Neutrophil (primary cell): ENCODE measurements at regions not wholly inside any gene's neighbourhood (a gene's known extent, or its start where the extent isn't known, plus 50 kb on each side); places are given as distances from the start of the nearest gene placed in this dataset.

Source experiments
- H3K27ac ChIP-seq: fragments of 200-600 bp; sonication (generic); 2 replicates; pipeline ENCODE4 v1.5.1; 2016; ENCODE audit warnings: mild to moderate bottlenecking, moderate library complexity
- H3K27me3 ChIP-seq: fragments of 200-600 bp; sonication (generic); 2 replicates; pipeline ENCODE4 v1.6.0; 2016; ENCODE audit warnings: mild to moderate bottlenecking
- H3K36me3 ChIP-seq: fragments of 200-600 bp; sonication (generic); 2 replicates; pipeline ENCODE4 v1.5.1; 2017
- H3K4me1 ChIP-seq, 2 experiments: fragments of 200-600 bp in 1 of 2; sonication (generic) in 1 of 2; 1 replicate in 1 of 2; 2 replicates in 1 of 2; pipeline versions ENCODE4 v1.5.1 to v1.6.1; 2013 to 2016; ENCODE audit warnings: low read depth in 1 of 2, low read length in 1 of 2, mild to moderate bottlenecking in 1 of 2, moderate library complexity in 1 of 2; ENCODE audit not compliant: control insufficient read depth in 1 of 2, insufficient read depth in 1 of 2
- H3K4me3 ChIP-seq, 2 experiments: fragments of 200-600 bp in 1 of 2; sonication (generic) in 1 of 2; 1 replicate in 1 of 2; 2 replicates in 1 of 2; pipeline ENCODE4 v1.5.1; 2013 to 2016; ENCODE audit warnings: low read depth in 1 of 2, low read length in 1 of 2, mild to moderate bottlenecking in 1 of 2, moderate library complexity in 1 of 2
- H3K9me3 ChIP-seq: fragments of 200-600 bp; sonication (generic); 2 replicates; pipeline ENCODE4 v1.5.1; 2016
- TF ChIP-seq, protein P1 (sequence below): fragments of 200-600 bp; sonication (generic); IDR thresholded peaks from 2 replicates; pipeline ENCODE4 v1.5.1; 2016; ENCODE audit warnings: antibody characterized with exemption

DNA sequence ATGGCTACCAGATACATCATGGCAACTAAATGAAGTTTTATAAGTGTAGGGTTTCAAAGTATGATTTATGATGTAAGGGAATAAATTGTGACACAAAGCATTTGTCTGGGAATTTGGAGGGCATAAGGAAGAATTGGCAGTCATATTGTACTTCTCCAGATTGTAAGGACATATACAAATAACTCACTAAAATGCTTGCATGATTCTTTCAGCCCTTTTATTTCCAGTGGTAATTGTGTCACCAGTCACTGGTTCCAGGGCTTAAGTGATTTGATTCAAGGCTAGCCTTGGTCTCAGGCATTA is 299.4 kb upstream of the ANO5 start:
- H3K27me3 ChIP-seq, result no peaks in the 10 kb centered on the region
- TF ChIP-seq, protein P1, sequence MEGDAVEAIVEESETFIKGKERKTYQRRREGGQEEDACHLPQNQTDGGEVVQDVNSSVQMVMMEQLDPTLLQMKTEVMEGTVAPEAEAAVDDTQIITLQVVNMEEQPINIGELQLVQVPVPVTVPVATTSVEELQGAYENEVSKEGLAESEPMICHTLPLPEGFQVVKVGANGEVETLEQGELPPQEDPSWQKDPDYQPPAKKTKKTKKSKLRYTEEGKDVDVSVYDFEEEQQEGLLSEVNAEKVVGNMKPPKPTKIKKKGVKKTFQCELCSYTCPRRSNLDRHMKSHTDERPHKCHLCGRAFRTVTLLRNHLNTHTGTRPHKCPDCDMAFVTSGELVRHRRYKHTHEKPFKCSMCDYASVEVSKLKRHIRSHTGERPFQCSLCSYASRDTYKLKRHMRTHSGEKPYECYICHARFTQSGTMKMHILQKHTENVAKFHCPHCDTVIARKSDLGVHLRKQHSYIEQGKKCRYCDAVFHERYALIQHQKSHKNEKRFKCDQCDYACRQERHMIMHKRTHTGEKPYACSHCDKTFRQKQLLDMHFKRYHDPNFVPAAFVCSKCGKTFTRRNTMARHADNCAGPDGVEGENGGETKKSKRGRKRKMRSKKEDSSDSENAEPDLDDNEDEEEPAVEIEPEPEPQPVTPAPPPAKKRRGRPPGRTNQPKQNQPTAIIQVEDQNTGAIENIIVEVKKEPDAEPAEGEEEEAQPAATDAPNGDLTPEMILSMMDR, result no peak
- H3K4me1 ChIP-seq, result no peaks in the 10 kb centered on the region
- H3K9me3 ChIP-seq, result no peaks in the 10 kb centered on the region
- no peaks in the 10 kb centered on the region for H3K36me3 ChIP-seq
- H3K27ac ChIP-seq, result no peak overlapping the region
- H3K4me3 ChIP-seq, result no peak overlapping the region

DNA sequence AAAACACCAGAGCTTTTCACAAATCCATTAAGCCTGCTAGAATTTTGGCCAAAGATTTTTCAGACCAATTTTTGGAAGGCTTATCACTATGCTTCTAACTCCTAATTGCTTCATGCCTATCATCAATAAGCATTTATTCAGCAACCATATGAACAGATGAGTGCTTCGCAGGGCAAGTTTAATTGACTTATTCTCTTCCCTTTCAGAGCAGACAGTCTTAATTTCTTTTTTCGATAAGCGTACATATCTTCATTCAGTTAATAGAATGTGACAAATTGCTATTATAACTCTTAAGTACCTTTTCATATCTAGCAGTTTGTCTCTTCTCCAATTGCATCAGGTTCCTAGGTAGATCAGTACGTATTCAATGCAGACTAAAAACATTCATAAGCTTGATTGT is 298.4 kb upstream of the ANO5 start:
- H3K27me3 ChIP-seq, result no peaks in the 10 kb centered on the region
- no peaks in the 10 kb centered on the region for H3K4me1 ChIP-seq
- no peak overlapping the region for H3K27ac ChIP-seq
- no peaks in the 10 kb centered on the region for H3K36me3 ChIP-seq
- TF ChIP-seq, protein P1, result no peak
- no peaks in the 10 kb centered on the region for H3K9me3 ChIP-seq
- no peak overlapping the region for H3K4me3 ChIP-seq

DNA sequence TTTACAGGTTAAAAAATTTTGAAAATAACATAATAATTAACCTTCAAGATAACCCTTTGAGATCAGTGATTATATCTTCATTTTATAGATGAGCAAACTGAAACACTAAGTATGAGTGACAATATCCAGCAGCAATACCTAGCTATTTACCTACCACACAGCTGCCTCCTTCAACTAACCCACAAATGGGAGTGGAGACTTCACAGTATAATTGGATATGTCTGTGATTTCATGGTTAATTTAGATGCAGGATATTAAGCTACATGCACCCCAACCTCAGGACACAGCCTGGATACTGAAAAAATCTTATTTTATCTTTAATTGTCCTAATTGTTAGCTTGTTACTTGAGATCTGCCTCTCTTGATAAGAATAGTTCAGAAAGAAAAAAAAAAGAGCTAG is 297.2 kb upstream of the ANO5 start:
- H3K9me3 ChIP-seq, result no peaks in the 10 kb centered on the region
- TF ChIP-seq, protein P1, result no peak

DNA sequence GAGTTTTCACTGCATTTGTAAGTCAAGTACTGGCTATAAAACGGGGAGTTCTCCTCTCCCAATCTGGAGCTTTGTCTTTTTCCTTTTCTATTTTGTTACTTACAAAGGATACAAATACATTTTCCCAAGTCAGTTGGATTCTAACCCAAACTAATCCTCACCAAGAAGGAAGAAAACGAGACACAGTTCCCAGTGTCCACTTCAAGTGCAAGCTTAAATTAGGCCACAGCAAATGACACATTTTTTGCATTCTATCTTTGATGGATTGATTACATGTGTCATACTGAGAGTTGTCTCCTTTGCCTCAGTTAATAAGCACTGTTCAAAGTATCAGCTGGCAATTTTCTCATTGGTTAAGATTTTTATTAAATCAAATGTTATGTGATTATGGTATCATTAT is 296.7 kb upstream of the ANO5 start:
- H3K36me3 ChIP-seq, result no peaks in the 10 kb centered on the region
- no peak overlapping the region for H3K27ac ChIP-seq
- no peaks in the 10 kb centered on the region for H3K27me3 ChIP-seq
- no peaks in the 10 kb centered on the region for H3K9me3 ChIP-seq
- TF ChIP-seq, protein P1, result no peak
- no peak overlapping the region for H3K4me3 ChIP-seq
- H3K4me1 ChIP-seq, result no peaks in the 10 kb centered on the region

More for the DNA sequence above, 297.2 kb upstream of the ANO5 start:
- no peak overlapping the region for H3K27ac ChIP-seq
- H3K36me3 ChIP-seq, result no peaks in the 10 kb centered on the region
- no peak overlapping the region for H3K4me3 ChIP-seq
- no peaks in the 10 kb centered on the region for H3K4me1 ChIP-seq
- no peaks in the 10 kb centered on the region for H3K27me3 ChIP-seq

DNA sequence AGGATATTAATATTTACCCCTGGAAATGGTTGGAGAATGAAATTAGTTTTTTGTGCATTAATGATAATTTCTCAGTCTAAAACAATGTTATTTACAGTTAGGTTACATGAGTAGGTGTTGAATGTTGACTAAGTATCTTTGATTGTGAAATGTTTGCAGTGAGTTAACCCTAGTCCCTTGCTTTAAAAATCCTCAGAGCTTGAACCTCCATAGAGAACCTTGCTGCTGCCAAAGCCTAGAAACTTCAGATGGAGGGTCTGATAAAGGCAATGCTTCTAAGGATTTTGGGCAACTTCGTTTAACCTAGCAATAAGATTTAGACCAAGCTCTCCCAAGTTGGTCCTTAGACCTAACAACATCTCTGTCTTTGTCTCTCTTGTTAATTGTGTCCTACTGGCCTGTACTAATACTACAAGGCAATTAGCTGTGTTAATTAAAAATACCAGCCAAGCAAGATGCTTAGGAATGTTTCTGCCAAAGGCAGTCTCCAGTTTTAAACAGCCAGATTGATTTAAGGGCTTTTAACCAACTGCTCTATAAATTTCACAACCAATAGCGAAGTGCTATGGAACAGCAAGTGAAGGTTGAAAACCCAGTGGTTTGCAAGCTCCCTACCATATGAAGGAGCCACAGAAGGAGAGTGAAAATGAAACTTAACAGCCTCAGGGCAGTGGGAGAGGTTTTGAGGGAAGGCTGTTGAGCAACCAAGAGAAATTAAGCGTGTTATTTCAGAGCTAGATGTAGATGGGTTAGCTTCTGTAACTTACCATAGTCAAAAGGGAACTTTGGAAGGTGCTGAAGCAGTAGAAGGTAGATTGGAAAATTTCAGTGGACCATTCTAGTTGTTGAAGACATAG is 295.9 kb upstream of the ANO5 start:
- TF ChIP-seq, protein P1, result no peak
- Histone ChIP-seq H3K9me3 (no peaks in the 10 kb centered on the region), H3K27me3 (no peaks in the 10 kb centered on the region), H3K36me3 (no peaks in the 10 kb centered on the region), H3K27ac (no peak overlapping the region), H3K4me3 (no peak overlapping the region), H3K4me1 (no peaks in the 10 kb centered on the region)
